Activated T-helper 2 cell treated with anti-CD3 and anti-CD28 coated beads, Interferon-gamma antibody, Interleukin-2, Interleukin-4, amounts not matched to agents 10 μg/mL and 5 μg/mL and 100 μg/mL, durations not matched to agents 14 hours and 24 hours and 36 hours (primary cell): ENCODE measurements at regions not wholly inside any gene's neighbourhood (a gene's known extent, or its start where the extent isn't known, plus 50 kb on each side); places are given as distances from the start of the nearest gene placed in this dataset.

Experiments used
- DNase-seq: peaks from one replicate; pipeline ENCODE4 v3.0.0; 2021; ENCODE audit warnings: low spot score
- H3K27ac Mint-ChIP-seq: one replicate; pipeline ENCODE4 v1.8.0; 2021; ENCODE audit warnings: mixed read lengths
- H3K27me3 Mint-ChIP-seq: one replicate; pipeline ENCODE4 v1.8.0; 2021; ENCODE audit warnings: low read depth, mixed read lengths
- H3K36me3 Mint-ChIP-seq: one replicate; pipeline ENCODE4 v1.8.0; 2021; ENCODE audit warnings: low read depth, mixed read lengths
- H3K4me1 Mint-ChIP-seq: one replicate; pipeline ENCODE4 v1.8.0; 2021; ENCODE audit warnings: low read depth, mixed read lengths
- H3K4me3 Mint-ChIP-seq: one replicate; pipeline ENCODE4 v1.8.0; 2021; ENCODE audit warnings: low read depth, mild to moderate bottlenecking, moderate library complexity, mixed read lengths
- H3K9me3 Mint-ChIP-seq: one replicate; pipeline ENCODE4 v1.8.0; 2021; ENCODE audit warnings: mixed read lengths
- intact Hi-C: fragments of 100-400 bp; cut with micrococcal nuclease; formaldehyde crosslinking; loops from one replicate; pipeline ENCODE4 v1.15.1; 2023

- Mint-ChIP-seq H3K4me3 (no peak overlapping the region), H3K27ac (no peak overlapping the region), H3K9me3 (peaks cover 19% of the 10 kb centered on the region), H3K4me1 (no peaks in the 10 kb centered on the region), H3K27me3 (no peaks in the 10 kb centered on the region), H3K36me3 (no peaks in the 10 kb centered on the region)
- no peak for DNase-seq
- intact Hi-C loops = no loop called here
These were observed 875.8 kb upstream of the SLIT2 start for GRCh38 chr4:19375931-19376330.

DNA sequence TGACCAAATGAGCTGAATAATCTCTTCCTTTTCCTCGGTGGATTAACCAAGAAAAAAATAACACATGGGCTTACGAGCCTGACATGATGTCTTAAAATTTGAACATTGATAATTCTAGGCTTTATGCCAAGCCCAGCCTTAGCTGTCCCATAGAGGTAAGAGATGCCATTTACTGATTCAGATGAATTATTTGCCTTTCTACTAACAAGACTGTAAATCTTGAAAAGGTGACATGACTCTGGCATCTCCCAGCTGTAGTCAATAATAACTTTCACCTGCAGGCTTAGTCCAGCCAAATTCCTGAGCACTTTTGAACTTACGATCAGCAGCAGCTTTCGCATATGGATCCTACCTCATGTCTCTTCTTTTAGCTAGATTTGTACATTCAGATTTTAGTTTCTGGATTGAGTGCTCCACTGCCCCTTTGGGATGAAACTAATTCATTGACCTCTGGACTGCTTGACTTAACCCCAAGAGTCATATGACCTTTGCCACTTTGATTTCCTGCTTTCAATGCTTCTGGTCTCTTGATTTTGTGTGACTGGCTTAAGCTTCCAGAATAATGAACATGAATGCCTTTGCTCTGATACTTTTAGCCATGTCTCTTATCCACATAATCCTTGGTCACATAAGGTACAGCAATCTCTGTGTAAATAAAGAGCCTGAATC, 876.4 kb upstream of the SLIT2 start:
- Mint-ChIP-seq H3K27ac (no peak overlapping the region), H3K27me3 (no peaks in the 10 kb centered on the region), H3K36me3 (no peaks in the 10 kb centered on the region), H3K4me3 (no peak overlapping the region), H3K9me3 (peaks cover 16% of the 10 kb centered on the region), H3K4me1 (no peaks in the 10 kb centered on the region)
- DNase-seq = no peak
- intact Hi-C loops = no loop called here

DNA sequence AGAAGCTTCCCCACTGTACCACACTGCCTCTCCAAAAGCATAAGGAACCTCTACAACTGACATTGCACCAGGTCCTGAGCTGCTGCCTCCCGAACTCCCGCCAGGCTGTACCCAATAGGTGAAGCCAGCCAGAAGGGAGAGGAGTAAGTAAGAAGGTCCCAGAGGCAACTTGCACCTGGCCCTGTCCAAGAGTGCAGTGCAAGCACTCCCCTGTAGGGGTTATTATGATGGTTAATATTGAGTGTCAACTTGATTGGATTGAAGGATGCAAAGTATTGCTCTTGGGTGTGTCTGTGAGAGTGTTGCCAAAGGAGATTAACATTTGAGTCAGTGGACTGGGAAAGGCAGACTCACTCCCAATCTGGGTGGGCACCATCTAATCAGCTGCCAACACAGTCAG, 879.3 kb upstream of the SLIT2 start:
- H3K27me3 Mint-ChIP-seq = no peaks in the 10 kb centered on the region
- H3K4me3 Mint-ChIP-seq = no peak overlapping the region
- no peaks in the 10 kb centered on the region for H3K4me1 Mint-ChIP-seq
- H3K36me3 Mint-ChIP-seq = no peaks in the 10 kb centered on the region
- intact Hi-C loops = no loop called here
- H3K27ac Mint-ChIP-seq = no peak overlapping the region
- no peak for DNase-seq
- H3K9me3 Mint-ChIP-seq = peaks cover 21% of the 10 kb centered on the region

DNA sequence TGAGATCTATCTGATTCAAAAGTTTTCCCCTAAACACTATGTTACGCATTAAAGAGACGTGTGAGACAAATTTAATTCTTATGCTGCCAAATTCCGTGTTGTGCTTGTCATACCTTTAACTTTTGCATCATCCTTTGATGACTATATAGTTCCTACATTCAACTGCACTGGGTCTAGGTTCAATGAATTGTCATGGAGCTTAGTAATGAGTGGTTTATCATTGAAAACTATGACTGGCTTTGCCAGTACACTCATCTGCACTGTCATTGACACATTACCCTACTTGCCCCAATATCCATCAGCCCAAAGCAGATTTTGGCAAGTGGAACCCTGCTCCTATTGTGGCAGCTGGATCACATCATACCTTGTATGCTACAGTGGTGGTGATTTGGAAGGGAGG, 882.9 kb upstream of the SLIT2 start:
- intact Hi-C loops = no loop called here
- peaks cover 23% of the 10 kb centered on the region for H3K9me3 Mint-ChIP-seq
- no peaks in the 10 kb centered on the region for H3K27me3 Mint-ChIP-seq
- no peak for DNase-seq
- H3K36me3 Mint-ChIP-seq = no peaks in the 10 kb centered on the region
- H3K4me3 Mint-ChIP-seq = no peak overlapping the region
- H3K27ac Mint-ChIP-seq = no peak overlapping the region
- H3K4me1 Mint-ChIP-seq = no peaks in the 10 kb centered on the region

- Mint-ChIP-seq H3K4me3 (no peak overlapping the region), H3K36me3 (no peaks in the 10 kb centered on the region), H3K4me1 (no peaks in the 10 kb centered on the region), H3K27ac (no peak overlapping the region), H3K27me3 (no peaks in the 10 kb centered on the region), H3K9me3 (peaks cover 26% of the 10 kb centered on the region)
- intact Hi-C loops = no loop called here
- no peak for DNase-seq
These were observed 884.8 kb upstream of the SLIT2 start for GRCh38 chr4:19366916-19367315.

- no peaks in the 10 kb centered on the region for H3K4me1 Mint-ChIP-seq
- peaks cover 21% of the 10 kb centered on the region for H3K9me3 Mint-ChIP-seq
- H3K27ac Mint-ChIP-seq = no peak overlapping the region
- DNase-seq = no peak
- no peak overlapping the region for H3K4me3 Mint-ChIP-seq
- H3K36me3 Mint-ChIP-seq = no peaks in the 10 kb centered on the region
- intact Hi-C loops = no loop called here
- no peaks in the 10 kb centered on the region for H3K27me3 Mint-ChIP-seq
These were observed 893.7 kb upstream of the SLIT2 start for GRCh38 chr4:19358015-19358414.

DNA sequence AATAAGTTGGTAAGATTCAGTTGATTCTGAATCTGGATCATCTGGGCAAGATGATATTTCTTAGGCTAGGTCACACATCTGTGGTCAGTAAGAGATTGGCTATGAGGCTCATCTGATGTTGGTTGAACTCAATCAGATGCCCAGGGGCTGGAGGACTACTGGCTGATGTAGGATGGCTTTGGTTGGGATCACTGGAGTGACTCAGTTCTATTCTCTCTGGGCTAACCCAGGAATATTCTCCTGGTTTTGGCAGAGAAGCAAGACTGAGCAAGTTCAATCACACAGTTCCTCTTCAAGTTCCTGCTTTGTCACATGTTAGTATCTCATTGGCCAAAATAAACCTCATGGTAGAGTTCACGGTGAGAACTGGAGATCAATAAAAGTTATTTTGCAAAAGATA, 902.3 kb upstream of the SLIT2 start:
- no peaks in the 10 kb centered on the region for H3K36me3 Mint-ChIP-seq
- intact Hi-C loops = no loop called here
- H3K27ac Mint-ChIP-seq = no peak overlapping the region
- H3K4me3 Mint-ChIP-seq = no peak overlapping the region
- peaks cover 38% of the 10 kb centered on the region for H3K9me3 Mint-ChIP-seq
- no peaks in the 10 kb centered on the region for H3K27me3 Mint-ChIP-seq
- no peaks in the 10 kb centered on the region for H3K4me1 Mint-ChIP-seq
- DNase-seq = no peak

DNA sequence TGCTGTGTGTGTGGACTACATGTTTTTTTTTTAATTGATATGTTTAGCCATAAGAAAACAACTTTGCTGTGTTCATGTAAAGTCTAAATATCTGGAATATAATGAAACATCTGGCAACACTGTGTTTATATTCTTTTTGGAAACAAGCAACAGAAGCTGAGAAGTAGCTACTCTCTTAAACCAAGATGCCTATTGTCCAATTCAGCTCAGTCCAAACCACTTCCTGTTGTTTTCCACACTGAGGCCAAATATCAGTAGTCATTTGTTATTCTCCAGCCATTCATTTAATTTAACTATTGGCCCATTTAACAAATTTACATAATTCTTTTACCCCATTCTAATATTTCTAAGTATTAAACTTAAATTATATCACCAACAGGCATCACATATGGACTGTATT, 903.0 kb upstream of the SLIT2 start:
- no peak for DNase-seq
- H3K27ac Mint-ChIP-seq = no peak overlapping the region
- intact Hi-C loops = no loop called here
- no peaks in the 10 kb centered on the region for H3K36me3 Mint-ChIP-seq
- H3K9me3 Mint-ChIP-seq = peaks cover 34% of the 10 kb centered on the region
- H3K4me3 Mint-ChIP-seq = no peak overlapping the region
- H3K27me3 Mint-ChIP-seq = no peaks in the 10 kb centered on the region
- no peaks in the 10 kb centered on the region for H3K4me1 Mint-ChIP-seq

GRCh38 chr4:19346636-19347035, 905.1 kb upstream of the SLIT2 start:
- intact Hi-C loops = no loop called here
- Mint-ChIP-seq H3K27ac (no peak overlapping the region), H3K4me1 (no peaks in the 10 kb centered on the region), H3K27me3 (no peaks in the 10 kb centered on the region), H3K36me3 (no peaks in the 10 kb centered on the region), H3K4me3 (no peak overlapping the region), H3K9me3 (peaks cover 34% of the 10 kb centered on the region)
- no peak for DNase-seq

GRCh38 chr4:19329631-19330030, 922.1 kb upstream of the SLIT2 start:
- intact Hi-C loops = no loop called here
- Mint-ChIP-seq H3K4me1 (no peaks in the 10 kb centered on the region), H3K4me3 (no peak overlapping the region), H3K36me3 (no peaks in the 10 kb centered on the region), H3K27me3 (no peaks in the 10 kb centered on the region), H3K27ac (no peak overlapping the region), H3K9me3 (peaks cover 41% of the 10 kb centered on the region)
- DNase-seq = no peak

GRCh38 chr4:19329077-19329476, 922.6 kb upstream of the SLIT2 start:
- H3K27ac Mint-ChIP-seq = no peak overlapping the region
- DNase-seq = no peak
- H3K27me3 Mint-ChIP-seq = no peaks in the 10 kb centered on the region

GRCh38 chr4:19327364-19327763, 924.3 kb upstream of the SLIT2 start:
- Mint-ChIP-seq H3K4me3 (no peak overlapping the region), H3K27me3 (no peaks in the 10 kb centered on the region), H3K27ac (no peak overlapping the region), H3K4me1 (no peaks in the 10 kb centered on the region), H3K9me3 (peaks cover 36% of the 10 kb centered on the region), H3K36me3 (no peaks in the 10 kb centered on the region)
- no peak for DNase-seq
- intact Hi-C loops = no loop called here

More at GRCh38 chr4:19329077-19329476, 922.6 kb upstream of the SLIT2 start:
- intact Hi-C loops = no loop called here
- Mint-ChIP-seq H3K36me3 (no peaks in the 10 kb centered on the region), H3K4me3 (no peak overlapping the region), H3K4me1 (no peaks in the 10 kb centered on the region), H3K9me3 (peaks cover 39% of the 10 kb centered on the region)

DNA sequence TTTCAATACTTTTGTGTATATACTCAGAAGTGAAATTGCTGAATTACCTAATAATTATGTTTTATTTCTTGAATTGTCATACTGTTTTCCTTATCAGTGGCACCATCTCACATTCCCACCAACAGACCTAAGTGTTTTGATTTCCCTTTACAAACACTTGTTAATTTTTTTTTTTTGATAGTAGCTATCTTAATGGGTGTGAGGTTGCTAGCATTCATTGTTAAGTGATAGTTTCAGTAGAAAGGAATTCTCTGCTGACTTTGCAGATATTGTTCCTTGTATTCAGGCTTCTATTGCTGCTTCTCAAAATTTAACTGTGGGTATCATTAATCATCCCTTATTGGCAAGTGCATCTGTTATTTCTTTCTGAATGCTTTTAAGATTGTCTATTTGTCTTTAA, 927.5 kb upstream of the SLIT2 start:
- Mint-ChIP-seq H3K27me3 (no peaks in the 10 kb centered on the region), H3K36me3 (no peaks in the 10 kb centered on the region), H3K4me3 (no peak overlapping the region), H3K27ac (no peak overlapping the region), H3K9me3 (peaks cover 29% of the 10 kb centered on the region), H3K4me1 (no peaks in the 10 kb centered on the region)
- intact Hi-C loops = no loop called here
- no peak for DNase-seq

DNA sequence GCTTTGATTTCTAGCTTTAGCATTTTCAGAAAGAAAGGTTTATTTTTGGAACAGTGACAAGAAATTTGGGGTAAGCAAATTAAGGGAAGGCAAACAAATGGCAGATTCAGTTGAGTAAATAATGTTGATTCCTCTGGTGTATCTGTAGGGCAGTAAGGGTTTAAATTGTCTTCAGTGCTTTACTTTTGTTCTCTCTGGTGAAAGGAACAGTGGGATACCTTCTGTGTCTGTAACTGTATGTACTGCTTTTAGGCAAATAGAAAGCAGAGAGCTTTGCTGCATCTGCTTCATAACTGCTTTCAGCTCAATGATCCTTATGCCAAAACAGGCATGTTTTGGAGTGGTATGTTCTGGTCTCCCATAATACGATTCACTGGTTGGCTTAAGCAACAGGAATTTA, 932.1 kb upstream of the SLIT2 start:
- DNase-seq = no peak
- no peaks in the 10 kb centered on the region for H3K4me1 Mint-ChIP-seq
- H3K4me3 Mint-ChIP-seq = no peak overlapping the region
- peaks cover 34% of the 10 kb centered on the region for H3K9me3 Mint-ChIP-seq
- no peak overlapping the region for H3K27ac Mint-ChIP-seq
- H3K36me3 Mint-ChIP-seq = no peaks in the 10 kb centered on the region
- H3K27me3 Mint-ChIP-seq = no peaks in the 10 kb centered on the region
- intact Hi-C loops = no loop called here
